GM11168 (cell line): ENCODE measurements at regions not wholly inside any gene's neighbourhood (a gene's known extent, or its start where the extent isn't known, plus 50 kb on each side); places are given as distances from the start of the nearest gene placed in this dataset.

Experiments
- in situ Hi-C: fragments of 300-500 bp; cut with MboI; formaldehyde crosslinking; loops from one replicate; pipeline ENCODE4 v1.12.0; 2022; ENCODE audit warnings: low sequenced_read_pairs; ENCODE audit not compliant: unreplicated experiment

- in situ Hi-C loops, result no loop called here
These were observed 88.6 kb downstream of the ERMARD start for GRCh38 chr6:169839898-169840631.

GRCh38 chr6:169839493-169839892 is 88.1 kb downstream of the ERMARD start:
- in situ Hi-C loops, result no loop called here

- in situ Hi-C loops, result no loop called here
These were observed 87.6 kb downstream of the ERMARD start for GRCh38 chr6:169839029-169839481.

- in situ Hi-C loops, result no loop called here
These were observed 87.1 kb downstream of the ERMARD start for GRCh38 chr6:169838346-169839028.

GRCh38 chr6:169837529-169838250 is 86.3 kb downstream of the ERMARD start:
- in situ Hi-C loops, result no loop called here

- in situ Hi-C loops, result no loop called here
These were observed 81.9 kb downstream of the ERMARD start for GRCh38 chr6:169833258-169833794.

GRCh38 chr6:169832247-169832948 is 81.0 kb downstream of the ERMARD start:
- in situ Hi-C loops, result no loop called here

- in situ Hi-C loops, result no loop called here
These were observed 80.2 kb downstream of the ERMARD start for GRCh38 chr6:169831450-169832246.
